Pulmonary artery endothelial cell (primary cell): ENCODE measurements at regions not wholly inside any gene's neighbourhood (a gene's known extent, or its start where the extent isn't known, plus 50 kb on each side); places are given as distances from the start of the nearest gene placed in this dataset.

Experiments used
- DNase-seq: peaks from one replicate; pipeline ENCODE4 v3.0.0-alpha.2; 2011; ENCODE audit warnings: low read depth, low spot score

- no peak for DNase-seq
These were observed 338.8 kb downstream of the NNT start for GRCh38 chr5:43941806-43942205.

GRCh38 chr5:43940562-43940961 is 337.6 kb downstream of the NNT start:
- DNase-seq, result no peak

- DNase-seq, result no peak
These were observed 323.9 kb downstream of the NNT start for GRCh38 chr5:43926923-43927322.

- DNase-seq, result no peak
These were observed 317.4 kb downstream of the NNT start for GRCh38 chr5:43920422-43920821.

- no peak for DNase-seq
These were observed 314.9 kb downstream of the NNT start for GRCh38 chr5:43917925-43918324.

- no peak for DNase-seq
These were observed 300.1 kb downstream of the NNT start for GRCh38 chr5:43903129-43903528.

GRCh38 chr5:43900974-43901373 is 298.0 kb downstream of the NNT start:
- DNase-seq, result no peak

- DNase-seq, result no peak
These were observed 292.9 kb downstream of the NNT start for GRCh38 chr5:43895876-43896275.

- DNase-seq, result no peak
These were observed 291.1 kb downstream of the NNT start for GRCh38 chr5:43893951-43894684.

- no peak for DNase-seq
These were observed 288.1 kb downstream of the NNT start for GRCh38 chr5:43891112-43891511.

- no peak for DNase-seq
These were observed 286.3 kb downstream of the NNT start for GRCh38 chr5:43889233-43889632.

- DNase-seq, result no peak
These were observed 272.8 kb downstream of the NNT start for GRCh38 chr5:43875741-43876140.

- DNase-seq, result no peak
These were observed 271.8 kb downstream of the NNT start for GRCh38 chr5:43874772-43875171.

GRCh38 chr5:43873791-43874190 is 270.8 kb downstream of the NNT start:
- no peak for DNase-seq

- no peak for DNase-seq
These were observed 256.3 kb downstream of the NNT start for GRCh38 chr5:43859309-43859708.

- no peak for DNase-seq
These were observed 252.5 kb downstream of the NNT start for GRCh38 chr5:43855452-43855851.

- no peak for DNase-seq
These were observed 251.8 kb downstream of the NNT start for GRCh38 chr5:43854697-43855292.

- no peak for DNase-seq
These were observed 249.3 kb downstream of the NNT start for GRCh38 chr5:43852279-43852678.

- no peak for DNase-seq
These were observed 248.8 kb downstream of the NNT start for GRCh38 chr5:43851741-43852140.

- DNase-seq, result no peak
These were observed 237.6 kb downstream of the NNT start for GRCh38 chr5:43840424-43841125.

- DNase-seq, result no peak
These were observed 236.2 kb downstream of the NNT start for GRCh38 chr5:43839218-43839617.

GRCh38 chr5:43837996-43838395 is 235.0 kb downstream of the NNT start:
- no peak for DNase-seq

- DNase-seq, result no peak
These were observed 234.1 kb downstream of the NNT start for GRCh38 chr5:43837091-43837490.
